Subcutaneous abdominal adipose tissue (tissue), 5 donors: ENCODE measurements at regions not wholly inside any gene's neighbourhood (a gene's known extent, or its start where the extent isn't known, plus 50 kb on each side); places are given as distances from the start of the nearest gene placed in this dataset.

Source experiments
- H3K27ac ChIP-seq: one replicate; pipeline ENCODE4 v1.7.0; 2013; ENCODE audit warnings: low read depth, mild to moderate bottlenecking, inconsistent platforms, low read length, moderate library complexity
- H3K27me3 ChIP-seq, 5 donors: one replicate each; pipeline ENCODE4 v1.7.0; 2013; ENCODE audit warnings: low read length in 5 of 5, inconsistent platforms in 1 of 5; ENCODE audit not compliant: control insufficient read depth in 5 of 5, insufficient read depth in 4 of 5
- H3K36me3 ChIP-seq, 5 donors: one replicate each; pipeline ENCODE4 v1.7.0; 2013; ENCODE audit warnings: low read length in 5 of 5; ENCODE audit not compliant: control insufficient read depth in 5 of 5, insufficient read depth in 5 of 5
- H3K4me1 ChIP-seq, 5 donors: one replicate each; pipeline ENCODE4 v1.7.0; 2013; ENCODE audit warnings: low read length in 5 of 5, mild to moderate bottlenecking in 3 of 5, moderate library complexity in 1 of 5; ENCODE audit not compliant: control insufficient read depth in 5 of 5, insufficient read depth in 5 of 5
- H3K4me3 ChIP-seq, 5 donors: one replicate each; pipeline ENCODE4 v1.7.0; 2013; ENCODE audit warnings: low read length in 5 of 5, low read depth in 1 of 5
- H3K9ac ChIP-seq, 5 donors: one replicate each; pipeline ENCODE4 v1.7.0; 2013; ENCODE audit warnings: low read length in 5 of 5, mild to moderate bottlenecking in 4 of 5, moderate library complexity in 3 of 5
- H3K9me3 ChIP-seq, 5 donors: one replicate each; pipeline ENCODE4 v1.7.0; 2013; ENCODE audit warnings: low read length in 5 of 5; ENCODE audit not compliant: control insufficient read depth in 5 of 5
- donor health status: healthy.
- donor health status: healthy.
- donor health status: healthy.
- donor health status: healthy.
- donor health status: healthy.

DNA sequence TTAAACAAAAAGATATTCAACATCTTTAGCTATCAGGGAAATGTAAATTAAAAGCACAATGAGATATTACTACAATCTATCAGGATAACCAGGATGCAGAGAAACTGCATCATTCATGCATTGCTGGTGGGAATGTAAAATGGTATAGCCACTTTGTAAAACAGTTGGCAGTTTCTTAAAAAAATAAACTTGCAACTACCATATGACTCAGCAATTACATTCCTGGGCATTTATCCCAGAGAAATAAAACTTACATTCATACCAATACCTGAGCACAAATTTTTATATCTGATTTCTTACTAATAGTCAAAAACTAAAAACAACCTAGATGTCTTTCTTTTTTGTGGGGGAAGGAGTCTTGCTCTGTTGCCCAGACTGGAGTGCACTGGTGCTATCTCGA, 190.3 kb upstream of the TAB2 start:
- Histone ChIP-seq H3K9me3 (no peaks in the 10 kb centered on the region), H3K4me1 (peaks cover 0 to 15% (median 12%) of the 10 kb centered on the region in 5 donors), H3K36me3 (no peaks in the 10 kb centered on the region), H3K9ac (no peak overlapping the region), H3K27ac (no peak overlapping the region), H3K4me3 (no peak overlapping the region), H3K27me3 (no peaks in the 10 kb centered on the region)

DNA sequence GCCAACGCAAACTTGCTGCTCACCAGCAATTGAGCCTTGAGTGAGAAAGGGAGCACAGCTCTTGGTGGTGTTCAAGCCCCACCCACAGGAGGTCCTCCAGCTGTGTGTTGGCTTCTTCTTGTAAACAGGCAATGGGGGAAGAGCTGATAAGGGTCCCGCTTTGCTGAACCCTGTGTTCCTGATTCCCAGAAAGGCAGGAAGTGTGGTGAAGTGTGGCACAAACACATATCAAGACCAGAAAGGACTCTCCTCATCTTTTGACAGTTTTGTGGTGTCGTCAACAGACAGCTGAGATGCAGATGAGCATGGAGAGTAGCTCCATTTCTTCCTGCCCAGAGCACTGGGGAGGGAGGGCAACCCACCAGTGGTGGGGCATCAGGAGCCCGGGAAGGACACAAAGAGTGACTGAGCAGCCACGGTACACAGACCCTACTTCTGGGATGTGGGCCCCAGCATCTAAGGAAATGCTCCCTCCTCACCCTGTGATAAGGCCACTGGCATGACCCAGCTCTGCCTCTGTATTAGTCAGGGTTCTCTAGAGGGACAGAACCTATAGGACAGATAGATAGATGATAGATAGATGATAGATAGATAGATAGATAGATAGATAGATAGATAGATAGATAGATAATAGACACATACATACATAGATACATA, 188.9 kb upstream of the TAB2 start:
- Histone ChIP-seq H3K36me3 (no peaks in the 10 kb centered on the region), H3K9me3 (no peaks in the 10 kb centered on the region), H3K4me3 (no peak overlapping the region), H3K4me1 (peaks cover 0 to 15% (median 12%) of the 10 kb centered on the region in 5 donors), H3K27ac (peak overlapping the region; percentile 13), H3K9ac (no peak overlapping the region), H3K27me3 (no peaks in the 10 kb centered on the region)

- H3K4me3 ChIP-seq: no peak overlapping the region
- H3K27me3 ChIP-seq: no peaks in the 10 kb centered on the region
- no peaks in the 10 kb centered on the region for H3K36me3 ChIP-seq
- peak overlapping the region; percentile 35 for H3K27ac ChIP-seq
- H3K4me1 ChIP-seq: peaks cover 0 to 18% (median 12%) of the 10 kb centered on the region in 5 donors
- no peak overlapping the region for H3K9ac ChIP-seq
- no peaks in the 10 kb centered on the region for H3K9me3 ChIP-seq
These were observed 188.0 kb upstream of the TAB2 start for GRCh38 chr6:149129371-149130077.

DNA sequence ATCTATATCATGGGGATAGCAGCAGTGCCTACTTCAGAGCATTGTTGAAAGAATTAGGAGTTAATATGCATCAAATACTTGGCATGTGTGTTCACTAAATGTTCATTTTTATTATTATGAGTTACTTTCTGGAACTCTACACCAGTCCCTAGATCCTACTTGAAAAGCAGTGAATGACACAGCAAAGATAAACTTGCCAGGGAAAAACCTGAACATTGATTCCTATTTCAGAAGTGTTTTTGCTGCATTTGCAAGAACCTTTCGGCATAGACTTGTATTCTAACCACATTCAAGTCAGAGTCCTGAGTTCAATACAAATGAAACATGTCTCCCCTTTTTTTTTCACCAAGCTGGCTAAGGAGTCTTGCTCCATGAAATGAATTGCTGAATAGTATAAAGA, 187.4 kb upstream of the TAB2 start:
- Histone ChIP-seq H3K9ac (no peak overlapping the region), H3K4me1 (peaks cover 0 to 22% (median 16%) of the 10 kb centered on the region in 5 donors), H3K9me3 (no peaks in the 10 kb centered on the region), H3K36me3 (no peaks in the 10 kb centered on the region), H3K27ac (peak overlapping the region; percentile 35), H3K4me3 (no peak overlapping the region), H3K27me3 (no peaks in the 10 kb centered on the region)

GRCh38 chr6:149130508-149130907, 187.0 kb upstream of the TAB2 start:
- Histone ChIP-seq H3K9ac (no peak overlapping the region), H3K4me3 (no peak overlapping the region), H3K4me1 (peaks cover 0 to 22% (median 16%) of the 10 kb centered on the region in 5 donors), H3K27ac (peak overlapping the region; percentile 35), H3K9me3 (no peaks in the 10 kb centered on the region), H3K36me3 (no peaks in the 10 kb centered on the region), H3K27me3 (no peaks in the 10 kb centered on the region)

DNA sequence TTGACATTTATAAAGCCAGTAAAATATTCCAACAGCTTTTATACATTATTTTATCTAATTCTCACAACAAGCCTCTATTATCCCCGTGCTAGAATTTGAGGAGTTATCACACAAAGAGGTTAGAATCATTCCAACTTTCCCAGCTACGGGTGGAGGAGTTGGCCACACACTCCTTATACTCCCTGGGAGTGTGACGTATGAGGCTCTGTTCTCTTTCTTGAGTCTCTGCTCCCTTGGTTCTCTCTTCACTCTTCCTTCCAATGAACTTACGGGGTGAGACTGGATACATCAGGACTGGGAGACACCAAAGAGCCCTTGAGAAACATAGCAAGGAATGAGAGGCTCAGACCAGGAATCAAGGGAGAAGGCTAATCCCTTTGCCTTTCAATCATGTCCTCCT, 185.6 kb upstream of the TAB2 start:
- Histone ChIP-seq H3K4me1 (peaks cover 0 to 22% (median 16%) of the 10 kb centered on the region in 5 donors), H3K9me3 (no peaks in the 10 kb centered on the region), H3K27ac (no peak overlapping the region), H3K4me3 (no peak overlapping the region), H3K36me3 (no peaks in the 10 kb centered on the region), H3K9ac (no peak overlapping the region), H3K27me3 (no peaks in the 10 kb centered on the region)

DNA sequence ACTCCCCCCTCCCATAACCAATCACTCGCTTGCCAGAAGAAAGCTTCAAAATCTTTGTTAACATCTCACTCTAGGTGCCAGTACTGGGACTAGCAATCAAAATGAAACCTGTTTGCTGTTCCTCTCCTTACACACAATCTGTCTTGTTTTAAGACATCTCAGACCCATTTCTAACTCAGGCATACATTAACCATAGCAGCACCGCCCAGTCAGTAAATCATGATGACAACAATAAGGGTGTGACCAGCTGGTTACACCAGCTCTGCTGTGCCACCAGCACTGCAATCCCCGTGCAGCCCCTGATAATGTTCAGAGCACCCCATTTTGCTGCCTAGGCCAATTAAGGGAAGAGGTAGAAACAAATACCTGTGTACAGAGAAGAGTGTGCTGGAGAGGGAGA, 185.2 kb upstream of the TAB2 start:
- no peaks in the 10 kb centered on the region for H3K36me3 ChIP-seq
- H3K27ac ChIP-seq: no peak overlapping the region
- H3K9ac ChIP-seq: no peak overlapping the region
- no peaks in the 10 kb centered on the region for H3K9me3 ChIP-seq
- H3K4me3 ChIP-seq: no peak overlapping the region
- no peaks in the 10 kb centered on the region for H3K27me3 ChIP-seq
- H3K4me1 ChIP-seq: peaks cover 0 to 22% (median 16%) of the 10 kb centered on the region in 5 donors

- Histone ChIP-seq H3K36me3 (no peaks in the 10 kb centered on the region), H3K4me3 (no peak overlapping the region), H3K27ac (no peak overlapping the region), H3K9ac (no peak overlapping the region), H3K27me3 (no peaks in the 10 kb centered on the region), H3K9me3 (no peaks in the 10 kb centered on the region), H3K4me1 (peaks cover 0 to 28% (median 20%) of the 10 kb centered on the region in 5 donors)
These were observed 183.0 kb upstream of the TAB2 start for GRCh38 chr6:149134511-149134933.

GRCh38 chr6:149135809-149136208, 181.7 kb upstream of the TAB2 start:
- Histone ChIP-seq H3K4me1 (peaks cover 0 to 16% (median 10%) of the 10 kb centered on the region in 5 donors), H3K36me3 (no peaks in the 10 kb centered on the region), H3K9ac (no peak overlapping the region), H3K27me3 (no peaks in the 10 kb centered on the region), H3K27ac (no peak overlapping the region), H3K9me3 (no peaks in the 10 kb centered on the region), H3K4me3 (no peak overlapping the region)

DNA sequence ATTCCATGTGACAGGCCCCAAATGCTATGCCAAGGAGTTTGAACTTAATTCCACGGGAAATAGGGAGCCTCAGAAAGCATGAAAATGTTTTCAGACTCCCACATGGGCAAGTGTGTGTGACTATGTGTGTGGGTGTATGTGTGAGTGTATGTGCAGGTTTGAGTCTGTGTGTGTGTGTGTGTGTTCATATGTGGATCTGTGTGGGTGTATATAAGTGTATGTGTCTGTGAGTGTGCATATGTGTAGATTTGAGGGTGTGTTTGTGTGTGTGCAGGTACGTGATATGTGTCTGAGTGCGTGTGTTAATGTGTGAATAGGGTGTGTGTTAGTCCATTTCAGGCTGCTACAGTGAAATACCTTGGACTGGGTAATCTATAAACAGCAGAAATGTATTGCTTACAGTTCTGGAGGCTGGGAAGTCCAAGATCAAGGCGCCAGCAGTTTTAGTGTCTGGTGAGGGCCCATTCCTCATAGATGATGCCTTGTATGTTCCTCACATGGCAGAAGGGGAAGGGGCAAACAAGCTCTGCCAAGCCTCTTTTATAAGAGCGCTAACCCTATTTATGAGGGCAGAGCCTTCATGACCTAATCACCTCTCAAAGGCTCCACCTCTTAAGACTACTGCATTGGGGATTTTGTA, 181.1 kb upstream of the TAB2 start:
- Histone ChIP-seq H3K9me3 (no peaks in the 10 kb centered on the region), H3K4me3 (no peak overlapping the region), H3K27ac (no peak overlapping the region), H3K36me3 (no peaks in the 10 kb centered on the region), H3K9ac (no peak overlapping the region), H3K27me3 (no peaks in the 10 kb centered on the region), H3K4me1 (peaks cover 0 to 16% (median 10%) of the 10 kb centered on the region in 5 donors)
